ENCODE measurements at regions not wholly inside any gene's neighbourhood (a gene's known extent, or its start where the extent isn't known, plus 50 kb on each side); places are given as distances from the start of the nearest gene placed in this dataset.

DNA sequence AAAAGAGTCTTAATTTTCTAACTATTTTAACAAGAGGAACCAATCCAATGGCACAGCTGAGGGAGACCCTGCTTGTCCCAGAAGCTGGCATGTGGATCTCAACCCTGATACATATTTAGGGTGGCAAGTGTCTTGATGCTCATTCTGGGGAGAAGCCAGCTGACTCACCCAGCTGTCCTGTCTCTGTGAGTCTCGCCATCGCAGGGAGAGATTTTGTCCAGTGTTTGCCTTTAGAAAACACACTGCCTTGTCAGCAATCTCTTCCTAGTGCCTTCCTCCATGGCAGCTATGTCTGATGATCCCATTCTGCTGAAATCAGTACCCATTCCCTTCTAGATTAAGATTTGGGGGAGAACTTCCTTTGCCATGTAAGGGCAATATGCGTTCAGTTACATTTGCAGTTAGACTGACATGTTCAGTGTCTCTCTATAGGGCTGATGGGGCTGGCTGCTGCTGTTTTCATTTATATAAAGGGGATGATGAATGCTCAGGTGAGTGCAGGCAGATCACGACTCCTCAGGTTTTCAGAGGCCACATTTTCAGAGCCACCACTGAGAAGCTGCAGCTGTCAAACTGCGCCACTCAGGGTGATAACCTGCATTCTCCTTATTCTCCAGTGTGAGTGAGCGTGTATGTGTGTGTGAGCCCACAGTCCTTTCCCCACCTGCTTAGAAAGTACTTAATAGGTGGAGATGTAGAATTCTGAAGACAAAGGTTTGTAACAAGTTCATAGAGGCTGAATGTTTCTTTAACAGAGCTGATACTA lies 217.0 kb downstream of the GAS1 start:
- DNase-seq (ENCODE audit: extremely low spot score): no peak
- POLR2A ChIA-PET: no interaction called here
- CTCF ChIA-PET: interaction anchor here (0.9 to 1.3 kb wide), 2 partner anchors 21 to 33 kb away, joined by 3 to 4 read pairs; no protein-coding TSS in a partner anchor
- TF ChIP-seq, protein P1, sequence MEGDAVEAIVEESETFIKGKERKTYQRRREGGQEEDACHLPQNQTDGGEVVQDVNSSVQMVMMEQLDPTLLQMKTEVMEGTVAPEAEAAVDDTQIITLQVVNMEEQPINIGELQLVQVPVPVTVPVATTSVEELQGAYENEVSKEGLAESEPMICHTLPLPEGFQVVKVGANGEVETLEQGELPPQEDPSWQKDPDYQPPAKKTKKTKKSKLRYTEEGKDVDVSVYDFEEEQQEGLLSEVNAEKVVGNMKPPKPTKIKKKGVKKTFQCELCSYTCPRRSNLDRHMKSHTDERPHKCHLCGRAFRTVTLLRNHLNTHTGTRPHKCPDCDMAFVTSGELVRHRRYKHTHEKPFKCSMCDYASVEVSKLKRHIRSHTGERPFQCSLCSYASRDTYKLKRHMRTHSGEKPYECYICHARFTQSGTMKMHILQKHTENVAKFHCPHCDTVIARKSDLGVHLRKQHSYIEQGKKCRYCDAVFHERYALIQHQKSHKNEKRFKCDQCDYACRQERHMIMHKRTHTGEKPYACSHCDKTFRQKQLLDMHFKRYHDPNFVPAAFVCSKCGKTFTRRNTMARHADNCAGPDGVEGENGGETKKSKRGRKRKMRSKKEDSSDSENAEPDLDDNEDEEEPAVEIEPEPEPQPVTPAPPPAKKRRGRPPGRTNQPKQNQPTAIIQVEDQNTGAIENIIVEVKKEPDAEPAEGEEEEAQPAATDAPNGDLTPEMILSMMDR (IDR thresholded peaks at IDR 0.05; ENCODE audit: control extremely low read depth, extremely low read depth, low read depth, missing control alignments): no peak

DNA sequence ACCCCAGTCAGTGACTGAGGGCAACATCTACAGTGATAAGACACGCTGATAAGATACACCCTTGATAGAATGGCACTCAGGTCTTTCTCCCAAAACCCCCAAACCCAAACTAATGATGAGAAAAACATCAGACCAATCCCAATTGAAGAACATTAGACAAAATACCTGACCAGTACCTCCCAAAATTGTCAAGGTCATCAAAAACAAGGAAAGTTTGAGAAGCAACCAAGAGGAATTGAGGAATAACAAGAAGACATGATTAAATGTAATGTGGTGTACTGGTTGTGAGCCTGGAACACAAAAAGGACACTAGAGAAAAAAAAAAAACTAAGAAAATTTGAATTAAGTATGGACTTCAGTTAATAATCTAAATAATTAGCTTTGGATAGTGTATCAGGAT lies 222.8 kb downstream of the GAS1 start:
- POLR2A ChIA-PET: no interaction called here
- TF ChIP-seq, protein P1 (IDR thresholded peaks at IDR 0.05; ENCODE audit: control extremely low read depth, extremely low read depth, low read depth, missing control alignments): no peak
- CTCF ChIA-PET: no interaction called here
- DNase-seq (ENCODE audit: extremely low spot score): no peak

DNA sequence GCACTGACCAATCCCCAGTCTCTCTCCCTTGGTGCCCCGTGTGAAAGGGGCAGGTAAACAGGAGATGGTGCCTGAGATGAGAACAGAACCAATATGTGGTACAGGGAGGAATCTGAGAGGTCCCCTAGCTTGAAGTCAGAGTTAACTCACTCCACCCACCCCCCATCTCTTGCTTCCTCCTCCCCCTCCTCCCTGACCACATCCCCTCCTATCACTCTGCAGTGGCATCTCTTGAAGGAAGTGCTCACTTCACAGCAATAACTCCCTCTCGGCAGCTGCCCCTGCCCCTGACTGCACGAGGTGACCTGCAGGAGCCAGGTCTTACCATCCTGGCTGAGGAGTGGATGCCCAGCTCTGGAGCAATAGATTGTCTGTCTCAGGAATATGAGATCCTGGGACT lies 224.0 kb downstream of the GAS1 start:
- CTCF ChIA-PET: no interaction called here
- TF ChIP-seq, protein P1 (IDR thresholded peaks at IDR 0.05; ENCODE audit: control extremely low read depth, extremely low read depth, low read depth, missing control alignments): no peak
- DNase-seq (ENCODE audit: extremely low spot score): no peak
- POLR2A ChIA-PET: no interaction called here

DNA sequence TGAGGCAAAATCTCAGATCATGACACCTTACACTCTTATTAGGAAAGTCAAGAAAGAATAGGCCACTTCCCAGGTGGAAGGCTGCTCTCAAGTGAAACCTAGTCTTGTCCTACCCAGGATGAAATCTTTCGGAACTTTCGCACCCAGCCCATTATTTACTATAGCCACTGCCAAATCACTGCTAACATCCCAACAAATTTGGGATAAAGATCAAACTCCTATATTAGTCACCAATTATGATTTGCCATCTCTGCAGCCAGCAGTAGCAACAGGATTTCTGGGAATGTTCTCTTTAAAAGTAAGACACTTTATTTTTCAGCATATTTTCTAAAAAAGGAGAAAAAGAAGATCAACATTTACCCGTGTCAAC lies 224.6 kb downstream of the GAS1 start:
- ChIA-PET CTCF (no interaction called here), POLR2A (no interaction called here)
- DNase-seq (ENCODE audit: extremely low spot score): no peak

DNA sequence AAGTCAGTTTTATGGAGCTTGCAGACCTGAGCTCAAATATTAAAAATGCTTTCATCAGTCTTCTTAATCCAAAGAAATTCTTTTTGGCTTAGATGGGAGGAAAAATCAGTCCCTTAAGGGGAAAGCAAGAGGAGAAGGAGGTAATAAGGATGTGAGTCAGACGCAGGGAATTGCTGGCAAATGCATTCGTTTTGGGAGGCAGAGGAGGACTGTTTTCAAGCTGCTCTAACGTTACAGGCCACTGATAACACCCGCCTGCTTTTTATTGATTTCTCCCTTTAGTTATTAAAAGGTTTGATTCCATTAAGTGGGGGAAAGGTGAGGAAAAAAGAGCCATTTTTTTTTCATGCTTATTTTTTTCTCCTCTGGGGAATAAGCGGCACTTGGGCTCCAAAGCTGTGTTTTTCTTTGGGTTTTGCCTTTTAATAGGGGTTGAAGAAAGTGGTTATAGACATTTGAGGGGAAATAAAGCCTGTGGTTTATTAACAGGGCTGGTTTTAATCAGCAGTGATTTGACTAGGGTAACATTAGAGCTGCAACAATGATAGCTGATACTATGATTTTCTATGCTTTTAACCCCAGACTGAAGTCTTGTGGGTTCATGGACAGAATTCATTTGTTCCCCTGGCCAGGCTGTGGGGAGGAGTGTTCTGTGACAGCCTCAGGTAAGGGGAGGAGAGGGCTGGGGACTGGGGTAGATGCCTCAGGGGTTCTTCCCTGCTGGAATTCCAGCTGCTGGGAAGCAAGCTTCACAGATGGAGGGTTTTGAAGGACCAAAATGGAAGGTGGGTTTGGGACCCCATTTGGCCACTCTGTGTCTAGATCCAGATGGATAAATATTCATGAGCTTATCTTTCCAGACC lies 225.2 kb downstream of the GAS1 start:
- DNase-seq (ENCODE audit: extremely low spot score): no peak
- TF ChIP-seq, protein P1 (IDR thresholded peaks at IDR 0.05; ENCODE audit: control extremely low read depth, extremely low read depth, low read depth, missing control alignments): no peak
- ChIA-PET CTCF (no interaction called here), POLR2A (no interaction called here)

More for the DNA sequence above, 224.6 kb downstream of the GAS1 start:
- TF ChIP-seq, protein P1 (IDR thresholded peaks at IDR 0.05; ENCODE audit: control extremely low read depth, extremely low read depth, low read depth, missing control alignments): no peak

DNA sequence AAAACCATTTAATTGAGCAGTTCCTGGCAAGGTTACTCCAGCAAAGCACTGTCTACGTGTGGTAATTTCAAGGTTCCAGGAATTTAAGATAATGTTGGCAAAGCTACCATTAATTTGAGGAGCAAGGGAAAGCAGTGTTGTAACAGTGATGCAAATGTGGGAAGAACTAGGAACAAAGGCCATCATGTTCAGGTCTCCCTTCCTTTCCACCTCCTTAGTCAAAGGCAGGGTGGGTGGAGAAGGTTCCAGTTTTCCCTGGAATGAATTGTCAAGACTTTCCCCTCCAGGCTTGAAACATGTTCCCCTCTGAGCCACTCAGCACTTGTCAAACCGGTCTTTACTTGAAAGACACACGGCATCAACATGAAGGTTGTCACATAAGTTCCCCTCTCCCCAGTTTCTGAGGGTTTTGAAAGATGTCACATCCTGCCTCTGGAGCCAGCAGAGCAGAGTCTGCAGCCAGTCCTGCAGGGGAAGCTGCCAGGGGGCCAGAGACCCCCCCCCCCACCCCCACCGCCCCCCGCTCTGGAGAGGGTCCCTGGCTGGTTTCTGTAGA lies 226.0 kb downstream of the GAS1 start:
- TF ChIP-seq, protein P1 (IDR thresholded peaks at IDR 0.05; ENCODE audit: control extremely low read depth, extremely low read depth, low read depth, missing control alignments): no peak
- CTCF ChIA-PET: no interaction called here
- POLR2A ChIA-PET: no interaction called here
- no peak for DNase-seq (ENCODE audit: extremely low spot score)

Data from GM10248 (cell line).